Caco-2 (cell line): ENCODE measurements at regions not wholly inside any gene's neighbourhood (a gene's known extent, or its start where the extent isn't known, plus 50 kb on each side); places are given as distances from the start of the nearest gene placed in this dataset.

ENCODE experiments used
- BruUV-seq: library from RNA; stranded (reverse); fragments of 400-500 nt; replicated peaks from 2 replicates; lab custom pipeline; 2021; lab: Mats Ljungman, UMichigan
- CTCF ChIA-PET: fragments of 300-600 bp; sonication (Branson Sonifier 250); formaldehyde crosslinking; loops from one replicate; lab custom pipeline; 2022; ENCODE audit warnings: antibody characterized with exemption; lab: Charles Lee
- POLR2A ChIA-PET: fragments of 300-600 bp; sonication (Branson Sonifier 250); formaldehyde crosslinking; loops from one replicate; lab custom pipeline; 2022; ENCODE audit warnings: antibody characterized with exemption; lab: Charles Lee
- DNase-seq, 2 experiments: peaks; one replicate each; pipeline versions ENCODE4 v3.0.0 to v3.0.0-alpha.2; 2020 to 2022
- H3K27me3 ChIP-seq: replicated peaks from 2 replicates; pipeline ENCODE4 v1.6.0; 2011; ENCODE audit warnings: low read length; ENCODE audit not compliant: control insufficient read depth, insufficient read depth
- H3K36me3 ChIP-seq: 2 replicates; pipeline ENCODE4 v1.5.1; 2011; ENCODE audit warnings: low read length; ENCODE audit not compliant: control insufficient read depth, insufficient read depth
- H3K4me1 ChIP-seq: fragments of 250-450 bp; sonication (Bioruptor Pico); 2 replicates; pipeline ENCODE4 v1.5.1; 2020; ENCODE audit warnings: mild to moderate bottlenecking
- H3K4me3 ChIP-seq: 2 replicates; pipeline ENCODE4 v1.5.1; 2011; ENCODE audit warnings: low read depth, mild to moderate bottlenecking, control low read depth, low read length
- H3K9me3 ChIP-seq: fragments of 250-450 bp; sonication (Bioruptor Pico); 2 replicates; pipeline ENCODE4 v1.5.1; 2020; ENCODE audit warnings: mild to moderate bottlenecking, moderate library complexity
- H3K27ac Mint-ChIP-seq: one replicate; pipeline ENCODE4 v1.8.0; 2022; ENCODE audit warnings: mixed read lengths; ENCODE audit not compliant: unreplicated experiment
- H3K27me3 Mint-ChIP-seq: one replicate; pipeline ENCODE4 v1.8.0; 2022; ENCODE audit warnings: mixed read lengths; ENCODE audit not compliant: insufficient read depth, unreplicated experiment
- H3K36me3 Mint-ChIP-seq: one replicate; pipeline ENCODE4 v1.8.0; 2022; ENCODE audit warnings: mild to moderate bottlenecking, mixed read lengths; ENCODE audit not compliant: insufficient read depth, unreplicated experiment
- H3K4me1 Mint-ChIP-seq: one replicate; pipeline ENCODE4 v1.8.0; 2022; ENCODE audit warnings: low read depth, mixed read lengths; ENCODE audit not compliant: unreplicated experiment
- H3K4me3 Mint-ChIP-seq: one replicate; pipeline ENCODE4 v1.8.0; 2022; ENCODE audit warnings: mild to moderate bottlenecking, moderate library complexity, mixed read lengths; ENCODE audit not compliant: unreplicated experiment
- H3K9me3 Mint-ChIP-seq: one replicate; pipeline ENCODE4 v1.8.0; 2022; ENCODE audit warnings: mixed read lengths; ENCODE audit not compliant: unreplicated experiment
- intact Hi-C: fragments of 100-400 bp; cut with micrococcal nuclease; formaldehyde crosslinking; loops from one replicate; pipeline ENCODE4 v1.10.0; 2022; ENCODE audit not compliant: unreplicated experiment
- TF ChIP-seq, protein P1 (sequence below), 2 experiments: fragments of 200-600 bp in 1 of 2; IDR thresholded peaks; 1 replicate in 1 of 2; 2 replicates in 1 of 2; pipeline versions ENCODE4 v1.5.1 to v1.8.0; 2011 to 2022; ENCODE audit warnings: antibody characterized with exemption in 1 of 2, control low read depth in 1 of 2, inconsistent platforms in 1 of 2, low read depth in 1 of 2, low read length in 1 of 2, mild to moderate bottlenecking in 1 of 2, moderate library complexity in 1 of 2; ENCODE audit not compliant: insufficient read depth in 1 of 2, severe bottlenecking in 1 of 2, unreplicated experiment in 1 of 2

DNA sequence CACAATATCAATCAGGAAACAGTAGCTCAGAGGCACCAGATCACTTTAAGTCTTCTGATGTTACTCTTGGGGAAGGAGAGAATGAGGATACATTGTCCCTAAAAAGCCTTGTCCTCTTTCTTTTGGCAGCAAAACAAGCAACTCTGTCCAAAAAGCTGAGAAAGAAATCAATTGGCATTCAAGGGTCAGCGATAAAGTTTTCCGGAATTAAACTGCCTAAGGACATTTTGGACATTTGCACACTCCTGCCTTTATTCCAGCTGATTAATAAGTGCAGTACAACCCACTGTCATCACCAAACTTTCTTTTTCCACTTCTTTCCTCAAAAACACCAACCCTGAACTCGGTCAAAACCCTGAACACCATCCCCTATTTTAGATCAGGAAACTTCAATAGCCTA is 85.8 kb upstream of the FAM9A start:
- no peaks in the 10 kb centered on the region for H3K9me3 ChIP-seq
- Mint-ChIP-seq H3K27me3 (no peaks in the 10 kb centered on the region), H3K36me3 (no peaks in the 10 kb centered on the region), H3K4me3 (no peak overlapping the region), H3K9me3 (peaks cover 14% of the 10 kb centered on the region), H3K27ac (no peak overlapping the region), H3K4me1 (no peaks in the 10 kb centered on the region)
- no TSS peak for BruUV-seq
- POLR2A ChIA-PET: no interaction called here
- H3K4me1 ChIP-seq: no peaks in the 10 kb centered on the region
- CTCF ChIA-PET: interaction anchor here (0.6 kb wide), 1 partner anchor 36 kb away, joined by 3 read pairs; no protein-coding TSS in a partner anchor
- no peaks in the 10 kb centered on the region for H3K27me3 ChIP-seq
- no peaks in the 10 kb centered on the region for H3K36me3 ChIP-seq
- H3K4me3 ChIP-seq: no peak overlapping the region
- intact Hi-C loops: no loop called here
- TF ChIP-seq, protein P1, sequence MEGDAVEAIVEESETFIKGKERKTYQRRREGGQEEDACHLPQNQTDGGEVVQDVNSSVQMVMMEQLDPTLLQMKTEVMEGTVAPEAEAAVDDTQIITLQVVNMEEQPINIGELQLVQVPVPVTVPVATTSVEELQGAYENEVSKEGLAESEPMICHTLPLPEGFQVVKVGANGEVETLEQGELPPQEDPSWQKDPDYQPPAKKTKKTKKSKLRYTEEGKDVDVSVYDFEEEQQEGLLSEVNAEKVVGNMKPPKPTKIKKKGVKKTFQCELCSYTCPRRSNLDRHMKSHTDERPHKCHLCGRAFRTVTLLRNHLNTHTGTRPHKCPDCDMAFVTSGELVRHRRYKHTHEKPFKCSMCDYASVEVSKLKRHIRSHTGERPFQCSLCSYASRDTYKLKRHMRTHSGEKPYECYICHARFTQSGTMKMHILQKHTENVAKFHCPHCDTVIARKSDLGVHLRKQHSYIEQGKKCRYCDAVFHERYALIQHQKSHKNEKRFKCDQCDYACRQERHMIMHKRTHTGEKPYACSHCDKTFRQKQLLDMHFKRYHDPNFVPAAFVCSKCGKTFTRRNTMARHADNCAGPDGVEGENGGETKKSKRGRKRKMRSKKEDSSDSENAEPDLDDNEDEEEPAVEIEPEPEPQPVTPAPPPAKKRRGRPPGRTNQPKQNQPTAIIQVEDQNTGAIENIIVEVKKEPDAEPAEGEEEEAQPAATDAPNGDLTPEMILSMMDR (IDR thresholded peaks at IDR 0.05; ENCODE audit: insufficient read depth in 1 of 2, low read depth in 1 of 2, low read length in 1 of 2, severe bottlenecking in 1 of 2, unreplicated experiment in 1 of 2): no peak
- DNase-seq: no peak

DNA sequence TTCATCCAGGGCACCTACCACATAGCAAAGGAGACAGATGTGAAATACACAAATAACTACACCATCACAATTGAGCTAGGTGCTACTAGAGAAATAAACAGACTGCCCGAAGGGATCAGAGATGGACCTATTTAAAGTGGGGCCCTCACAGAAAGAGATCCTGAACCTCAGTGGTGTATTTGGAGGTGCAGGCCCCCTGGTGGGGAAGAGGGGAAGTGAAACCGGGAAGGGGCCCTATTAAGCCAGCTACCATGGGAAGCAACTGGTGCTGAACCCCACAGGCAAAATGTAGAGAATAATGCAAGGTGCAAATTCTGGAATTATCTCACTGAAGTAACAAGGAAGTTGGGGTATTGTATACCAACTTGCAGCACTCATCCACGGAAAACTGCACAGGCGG is 78.6 kb upstream of the FAM9A start:
- ChIA-PET CTCF (interaction anchor here (0.6 kb wide), 1 partner anchor 61 kb away, joined by 3 read pairs; no protein-coding TSS in a partner anchor), POLR2A (no interaction called here)
- TF ChIP-seq, protein P1 (IDR thresholded peaks at IDR 0.05; ENCODE audit: insufficient read depth in 1 of 2, low read depth in 1 of 2, low read length in 1 of 2, severe bottlenecking in 1 of 2, unreplicated experiment in 1 of 2): peak; percentile 18 to 40
- Mint-ChIP-seq H3K9me3 (no peaks in the 10 kb centered on the region), H3K27me3 (no peaks in the 10 kb centered on the region), H3K27ac (no peak overlapping the region), H3K36me3 (no peaks in the 10 kb centered on the region), H3K4me1 (no peaks in the 10 kb centered on the region), H3K4me3 (no peak overlapping the region)
- intact Hi-C loops: loop anchor here (2.0 kb wide), 1 partner anchor 61 kb away; no protein-coding TSS in a partner anchor
- H3K9me3 ChIP-seq: no peaks in the 10 kb centered on the region
- H3K4me3 ChIP-seq: no peak overlapping the region
- DNase-seq: peak; percentile 27 to 31
- H3K36me3 ChIP-seq: no peaks in the 10 kb centered on the region
- no peaks in the 10 kb centered on the region for H3K27me3 ChIP-seq
- BruUV-seq: no TSS peak
- no peaks in the 10 kb centered on the region for H3K4me1 ChIP-seq

DNA sequence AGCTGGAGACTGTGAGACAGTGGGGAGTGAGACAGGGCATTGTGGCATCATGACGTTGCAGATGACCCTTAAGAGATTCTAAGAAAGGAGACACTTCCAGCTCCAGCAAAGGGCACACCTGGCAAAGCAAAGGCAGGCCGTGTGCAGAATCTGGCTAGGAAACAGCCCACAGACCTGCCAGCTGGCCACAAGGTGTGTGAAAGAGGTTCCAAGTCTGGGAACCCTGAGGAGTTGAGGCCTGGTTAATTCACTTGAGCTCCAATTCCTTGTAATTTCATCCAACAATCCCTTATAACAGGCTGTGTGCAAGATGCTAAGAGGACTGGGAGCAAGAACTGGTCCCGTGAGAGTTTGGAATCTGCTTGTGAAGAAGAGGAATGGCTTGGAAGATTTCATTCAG is 72.8 kb upstream of the FAM9A start:
- TF ChIP-seq, protein P1 (IDR thresholded peaks at IDR 0.05; ENCODE audit: insufficient read depth in 1 of 2, low read depth in 1 of 2, low read length in 1 of 2, severe bottlenecking in 1 of 2, unreplicated experiment in 1 of 2): no peak
- no peaks in the 10 kb centered on the region; the same call in 1 of the 2 replicates for H3K36me3 ChIP-seq
- Mint-ChIP-seq H3K27ac (no peak overlapping the region), H3K4me3 (no peak overlapping the region), H3K36me3 (no peaks in the 10 kb centered on the region), H3K4me1 (no peaks in the 10 kb centered on the region), H3K27me3 (no peaks in the 10 kb centered on the region), H3K9me3 (no peaks in the 10 kb centered on the region)
- no peaks in the 10 kb centered on the region for H3K4me1 ChIP-seq
- no TSS peak for BruUV-seq
- CTCF ChIA-PET: no interaction called here
- DNase-seq: no peak
- no peaks in the 10 kb centered on the region for H3K9me3 ChIP-seq
- intact Hi-C loops: no loop called here
- H3K27me3 ChIP-seq: no peaks in the 10 kb centered on the region
- no peak overlapping the region for H3K4me3 ChIP-seq
- POLR2A ChIA-PET: no interaction called here
